ENCODE measurements at regions not wholly inside any gene's neighbourhood (a gene's known extent, or its start where the extent isn't known, plus 50 kb on each side); places are given as distances from the start of the nearest gene placed in this dataset.

DNA sequence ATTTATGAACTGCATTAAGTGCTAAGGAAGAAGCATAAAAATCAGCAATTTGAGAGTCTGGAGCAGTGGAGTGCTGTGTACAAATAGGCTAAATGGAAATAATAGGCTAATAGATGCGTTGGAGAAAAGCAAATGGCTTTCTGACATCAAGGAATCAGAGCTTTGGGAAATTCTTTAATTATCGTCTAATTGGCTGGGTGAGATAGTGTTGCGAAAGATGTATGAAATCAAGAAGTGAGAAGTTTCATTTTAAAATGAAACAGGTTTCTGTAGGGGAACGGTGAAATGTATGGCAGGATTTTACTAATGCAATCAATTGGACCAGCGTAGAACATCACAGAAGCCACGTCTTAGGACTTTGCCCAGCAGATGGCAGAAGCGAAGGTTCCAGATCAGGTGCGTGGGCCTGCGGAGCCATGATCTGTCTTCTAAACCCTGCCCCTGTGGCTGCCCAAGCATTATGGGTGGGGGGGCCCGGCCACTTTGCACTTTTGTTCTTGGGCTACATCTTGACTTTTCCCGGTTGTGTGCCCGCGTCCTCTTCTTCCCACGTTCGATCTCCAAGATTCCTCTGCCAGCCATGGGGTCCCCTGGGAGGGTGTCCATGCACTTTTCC, 118.5 kb upstream of the SHISA3 start:
- TF ChIP-seq, protein P1, sequence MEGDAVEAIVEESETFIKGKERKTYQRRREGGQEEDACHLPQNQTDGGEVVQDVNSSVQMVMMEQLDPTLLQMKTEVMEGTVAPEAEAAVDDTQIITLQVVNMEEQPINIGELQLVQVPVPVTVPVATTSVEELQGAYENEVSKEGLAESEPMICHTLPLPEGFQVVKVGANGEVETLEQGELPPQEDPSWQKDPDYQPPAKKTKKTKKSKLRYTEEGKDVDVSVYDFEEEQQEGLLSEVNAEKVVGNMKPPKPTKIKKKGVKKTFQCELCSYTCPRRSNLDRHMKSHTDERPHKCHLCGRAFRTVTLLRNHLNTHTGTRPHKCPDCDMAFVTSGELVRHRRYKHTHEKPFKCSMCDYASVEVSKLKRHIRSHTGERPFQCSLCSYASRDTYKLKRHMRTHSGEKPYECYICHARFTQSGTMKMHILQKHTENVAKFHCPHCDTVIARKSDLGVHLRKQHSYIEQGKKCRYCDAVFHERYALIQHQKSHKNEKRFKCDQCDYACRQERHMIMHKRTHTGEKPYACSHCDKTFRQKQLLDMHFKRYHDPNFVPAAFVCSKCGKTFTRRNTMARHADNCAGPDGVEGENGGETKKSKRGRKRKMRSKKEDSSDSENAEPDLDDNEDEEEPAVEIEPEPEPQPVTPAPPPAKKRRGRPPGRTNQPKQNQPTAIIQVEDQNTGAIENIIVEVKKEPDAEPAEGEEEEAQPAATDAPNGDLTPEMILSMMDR (IDR thresholded peaks at IDR 0.05; ENCODE audit: control extremely low read depth, extremely low read depth): no peak
- no peak for DNase-seq
- Histone ChIP-seq H3K9ac (ENCODE audit: insufficient read depth in 1 of 2, low read length in 2 of 2) (no peak overlapping the region), H3K27ac (ENCODE audit: low read depth in 1 of 2, low read length in 1 of 2) (no peak overlapping the region), H3K4me3 (no peak overlapping the region), H3K9me3 (ENCODE audit: control insufficient read depth in 4 of 4, insufficient read depth in 3 of 4, low read length in 3 of 4) (peaks cover 0 to 3% (median 0%) of the 10 kb centered on the region in 4 donors), H3K4me1 (ENCODE audit: control insufficient read depth in 5 of 5, insufficient read depth in 5 of 5, low read length in 5 of 5) (peaks cover 0 to 5% (median 2%) of the 10 kb centered on the region in 5 donors), H3K27me3 (ENCODE audit: control insufficient read depth in 3 of 3, insufficient read depth in 3 of 3, low read length in 2 of 3) (no peaks in the 10 kb centered on the region), H3K36me3 (ENCODE audit: control insufficient read depth in 4 of 4, insufficient read depth in 4 of 4, low read length in 4 of 4) (no peaks in the 10 kb centered on the region)
- WGBS, 2 donors: 81 to 88% methylated on average over 15 of the region's 15 CpGs
- no peak for ATAC-seq (ENCODE audit: insufficient read depth, low FRiP score)

GRCh38 chr4:42280327-42281095, 116.8 kb upstream of the SHISA3 start:
- Histone ChIP-seq H3K27me3 (ENCODE audit: control insufficient read depth in 3 of 3, insufficient read depth in 3 of 3, low read length in 2 of 3) (no peaks in the 10 kb centered on the region), H3K9me3 (ENCODE audit: control insufficient read depth in 4 of 4, insufficient read depth in 3 of 4, low read length in 3 of 4) (peaks cover 0 to 3% (median 0%) of the 10 kb centered on the region in 4 donors), H3K4me1 (ENCODE audit: control insufficient read depth in 5 of 5, insufficient read depth in 5 of 5, low read length in 5 of 5) (peaks cover 0 to 5% (median 2%) of the 10 kb centered on the region in 5 donors), H3K36me3 (ENCODE audit: control insufficient read depth in 4 of 4, insufficient read depth in 4 of 4, low read length in 4 of 4) (no peaks in the 10 kb centered on the region), H3K4me3 (no peak overlapping the region), H3K9ac (ENCODE audit: insufficient read depth in 1 of 2, low read length in 2 of 2) (no peak overlapping the region), H3K27ac (ENCODE audit: low read depth in 1 of 2, low read length in 1 of 2) (no peak overlapping the region)
- TF ChIP-seq, protein P1 (IDR thresholded peaks at IDR 0.05; ENCODE audit: control extremely low read depth, extremely low read depth): no peak
- 68 to 72% methylated on average over 11 of the region's 11 CpGs for WGBS, 2 donors
- DNase-seq (no peak), ATAC-seq (ENCODE audit: insufficient read depth, low FRiP score) (no peak)

GRCh38 chr4:42281324-42282020, 115.8 kb upstream of the SHISA3 start:
- no peak overlapping the region for H3K27ac ChIP-seq (ENCODE audit: low read depth in 1 of 2, low read length in 1 of 2)
- no peak for DNase-seq
- no peaks in the 10 kb centered on the region for H3K27me3 ChIP-seq (ENCODE audit: control insufficient read depth in 3 of 3, insufficient read depth in 3 of 3, low read length in 2 of 3)
- no peaks in the 10 kb centered on the region for H3K36me3 ChIP-seq (ENCODE audit: control insufficient read depth in 4 of 4, insufficient read depth in 4 of 4, low read length in 4 of 4)
- TF ChIP-seq, protein P1 (IDR thresholded peaks at IDR 0.05; ENCODE audit: control extremely low read depth, extremely low read depth): no peak
- no peak overlapping the region for H3K4me3 ChIP-seq
- WGBS, 2 donors: 50 to 51% methylated on average over 9 of the region's 9 CpGs
- H3K4me1 ChIP-seq (ENCODE audit: control insufficient read depth in 5 of 5, insufficient read depth in 5 of 5, low read length in 5 of 5): peaks cover 0 to 5% (median 2%) of the 10 kb centered on the region in 5 donors
- H3K9ac ChIP-seq (ENCODE audit: insufficient read depth in 1 of 2, low read length in 2 of 2): no peak overlapping the region
- ATAC-seq (ENCODE audit: insufficient read depth, low FRiP score): no peak
- H3K9me3 ChIP-seq (ENCODE audit: control insufficient read depth in 4 of 4, insufficient read depth in 3 of 4, low read length in 3 of 4): peaks cover 0 to 3% (median 0%) of the 10 kb centered on the region in 4 donors
